ENCODE measurements at regions not wholly inside any gene's neighbourhood (a gene's known extent, or its start where the extent isn't known, plus 50 kb on each side); places are given as distances from the start of the nearest gene placed in this dataset.

- TF ChIP-seq CREB1 (CRISPR knock-in tag; IDR thresholded peaks at IDR 0.05) (no peak), CTCF (IDR thresholded peaks at IDR 0.05) (no peak), ZNF416 (CRISPR knock-in tag; IDR thresholded peaks at IDR 0.05) (no peak), ZBTB43 (CRISPR knock-in tag; IDR thresholded peaks at IDR 0.05) (no peak), PRDM15 (CRISPR knock-in tag; IDR thresholded peaks at IDR 0.05) (no peak), CREM (CRISPR knock-in tag; IDR thresholded peaks at IDR 0.05) (no peak), ETV6 (CRISPR knock-in tag; IDR thresholded peaks at IDR 0.05) (no peak), ATF2 (CRISPR knock-in tag; IDR thresholded peaks at IDR 0.05; ENCODE audit: borderline replicate concordance, low read depth) (no peak)
- TF ChIP-seq, protein P1, sequence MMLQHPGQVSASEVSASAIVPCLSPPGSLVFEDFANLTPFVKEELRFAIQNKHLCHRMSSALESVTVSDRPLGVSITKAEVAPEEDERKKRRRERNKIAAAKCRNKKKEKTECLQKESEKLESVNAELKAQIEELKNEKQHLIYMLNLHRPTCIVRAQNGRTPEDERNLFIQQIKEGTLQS (CRISPR knock-in tag; conservative IDR thresholded peaks at IDR 0.05): no peak
- TF ChIP-seq, protein P2, sequence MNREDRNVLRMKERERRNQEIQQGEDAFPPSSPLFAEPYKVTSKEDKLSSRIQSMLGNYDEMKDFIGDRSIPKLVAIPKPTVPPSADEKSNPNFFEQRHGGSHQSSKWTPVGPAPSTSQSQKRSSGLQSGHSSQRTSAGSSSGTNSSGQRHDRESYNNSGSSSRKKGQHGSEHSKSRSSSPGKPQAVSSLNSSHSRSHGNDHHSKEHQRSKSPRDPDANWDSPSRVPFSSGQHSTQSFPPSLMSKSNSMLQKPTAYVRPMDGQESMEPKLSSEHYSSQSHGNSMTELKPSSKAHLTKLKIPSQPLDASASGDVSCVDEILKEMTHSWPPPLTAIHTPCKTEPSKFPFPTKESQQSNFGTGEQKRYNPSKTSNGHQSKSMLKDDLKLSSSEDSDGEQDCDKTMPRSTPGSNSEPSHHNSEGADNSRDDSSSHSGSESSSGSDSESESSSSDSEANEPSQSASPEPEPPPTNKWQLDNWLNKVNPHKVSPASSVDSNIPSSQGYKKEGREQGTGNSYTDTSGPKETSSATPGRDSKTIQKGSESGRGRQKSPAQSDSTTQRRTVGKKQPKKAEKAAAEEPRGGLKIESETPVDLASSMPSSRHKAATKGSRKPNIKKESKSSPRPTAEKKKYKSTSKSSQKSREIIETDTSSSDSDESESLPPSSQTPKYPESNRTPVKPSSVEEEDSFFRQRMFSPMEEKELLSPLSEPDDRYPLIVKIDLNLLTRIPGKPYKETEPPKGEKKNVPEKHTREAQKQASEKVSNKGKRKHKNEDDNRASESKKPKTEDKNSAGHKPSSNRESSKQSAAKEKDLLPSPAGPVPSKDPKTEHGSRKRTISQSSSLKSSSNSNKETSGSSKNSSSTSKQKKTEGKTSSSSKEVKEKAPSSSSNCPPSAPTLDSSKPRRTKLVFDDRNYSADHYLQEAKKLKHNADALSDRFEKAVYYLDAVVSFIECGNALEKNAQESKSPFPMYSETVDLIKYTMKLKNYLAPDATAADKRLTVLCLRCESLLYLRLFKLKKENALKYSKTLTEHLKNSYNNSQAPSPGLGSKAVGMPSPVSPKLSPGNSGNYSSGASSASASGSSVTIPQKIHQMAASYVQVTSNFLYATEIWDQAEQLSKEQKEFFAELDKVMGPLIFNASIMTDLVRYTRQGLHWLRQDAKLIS (CRISPR knock-in tag; IDR thresholded peaks at IDR 0.05; ENCODE audit: borderline replicate concordance): no peak
These were observed 1207.1 kb downstream of the PCDH17 start for GRCh38 chr13:58838615-58839014.

Data from WTC11 (cell line).